ENCODE measurements at regions not wholly inside any gene's neighbourhood (a gene's known extent, or its start where the extent isn't known, plus 50 kb on each side); places are given as distances from the start of the nearest gene placed in this dataset.

- peak; percentile 42 for DNase-seq
- H3K36me3 ChIP-seq (replicated peaks), result no peaks in the 10 kb centered on the region
- TF ChIP-seq CTCF (IDR thresholded peaks at IDR 0.05; ENCODE audit: low read depth, low read length, missing control alignments), result peak; percentile 31
- no peaks in the 10 kb centered on the region for H3K27me3 ChIP-seq (replicated peaks)
- no peak overlapping the region for H3K27ac ChIP-seq
- in situ Hi-C loops (cut with HindIII; ENCODE audit: low pct_ligation_motif_present, low sequenced_read_pairs), result no loop called here
- no peak overlapping the region for H3K4me3 ChIP-seq (ENCODE audit: low read depth, low read length)
These were observed 473.4 kb downstream of the METTL15 start for GRCh38 chr11:28581286-28582242.

- Histone ChIP-seq H3K4me3 (ENCODE audit: low read depth, low read length) (no peak overlapping the region), H3K27ac (no peak overlapping the region), H3K27me3 (replicated peaks) (no peaks in the 10 kb centered on the region), H3K36me3 (replicated peaks) (no peaks in the 10 kb centered on the region)
- TF ChIP-seq CTCF (IDR thresholded peaks at IDR 0.05; ENCODE audit: low read depth, low read length, missing control alignments), result no peak
- in situ Hi-C loops (cut with HindIII; ENCODE audit: low pct_ligation_motif_present, low sequenced_read_pairs), result no loop called here
- DNase-seq, result no peak
These were observed 463.2 kb downstream of the METTL15 start for GRCh38 chr11:28571371-28571770.

GRCh38 chr11:28569106-28569505, 460.9 kb downstream of the METTL15 start:
- Histone ChIP-seq H3K36me3 (replicated peaks) (no peaks in the 10 kb centered on the region), H3K27me3 (replicated peaks) (no peaks in the 10 kb centered on the region), H3K4me3 (ENCODE audit: low read depth, low read length) (no peak overlapping the region), H3K27ac (no peak overlapping the region)
- no peak for DNase-seq
- in situ Hi-C loops (cut with HindIII; ENCODE audit: low pct_ligation_motif_present, low sequenced_read_pairs), result no loop called here
- TF ChIP-seq CTCF (IDR thresholded peaks at IDR 0.05; ENCODE audit: low read depth, low read length, missing control alignments), result no peak

GRCh38 chr11:28566339-28567089, 458.3 kb downstream of the METTL15 start:
- H3K27ac ChIP-seq, result peak overlapping the region; percentile 84
- no peaks in the 10 kb centered on the region for H3K36me3 ChIP-seq (replicated peaks)
- in situ Hi-C loops (cut with HindIII; ENCODE audit: low pct_ligation_motif_present, low sequenced_read_pairs), result no loop called here
- no peak for TF ChIP-seq CTCF (IDR thresholded peaks at IDR 0.05; ENCODE audit: low read depth, low read length, missing control alignments)
- H3K27me3 ChIP-seq (replicated peaks), result no peaks in the 10 kb centered on the region
- DNase-seq, result peak; percentile 99
- H3K4me3 ChIP-seq (ENCODE audit: low read depth, low read length), result peak overlapping the region; percentile 20

GRCh38 chr11:28559492-28559891, 451.3 kb downstream of the METTL15 start:
- H3K36me3 ChIP-seq (replicated peaks), result no peaks in the 10 kb centered on the region
- in situ Hi-C loops (cut with HindIII; ENCODE audit: low pct_ligation_motif_present, low sequenced_read_pairs), result no loop called here
- peak; percentile 51 for DNase-seq

More at GRCh38 chr11:28559492-28559891, 451.3 kb downstream of the METTL15 start:
- TF ChIP-seq CTCF (IDR thresholded peaks at IDR 0.05; ENCODE audit: low read depth, low read length, missing control alignments), result no peak
- H3K4me3 ChIP-seq (ENCODE audit: low read depth, low read length), result no peak overlapping the region
- no peak overlapping the region for H3K27ac ChIP-seq
- no peaks in the 10 kb centered on the region for H3K27me3 ChIP-seq (replicated peaks)

Measured in brain microvascular endothelial cell (primary cell).